Large intestine (tissue), 3 donors: ENCODE measurements at regions not wholly inside any gene's neighbourhood (a gene's known extent, or its start where the extent isn't known, plus 50 kb on each side); places are given as distances from the start of the nearest gene placed in this dataset.

Source experiments
- DNase-seq, 2 donors: peaks; one replicate each; pipeline versions ENCODE4 v3.0.0 to v3.0.0-alpha.2; 2013
- H3K27ac ChIP-seq: one replicate; pipeline ENCODE4 v1.5.1; 2013; ENCODE audit warnings: low read length
- H3K27me3 ChIP-seq: 2 replicates; pipeline ENCODE4 v1.6.1; 2013; ENCODE audit warnings: low read length; ENCODE audit not compliant: control insufficient read depth, insufficient read depth
- H3K36me3 ChIP-seq: 2 replicates; pipeline ENCODE4 v1.6.1; 2013; ENCODE audit warnings: low read length; ENCODE audit not compliant: control insufficient read depth, insufficient read depth
- H3K4me1 ChIP-seq: one replicate; pipeline ENCODE4 v1.6.1; 2013; ENCODE audit warnings: low read length; ENCODE audit not compliant: control insufficient read depth, insufficient read depth
- H3K4me3 ChIP-seq: one replicate; pipeline ENCODE4 v1.5.1; 2013; ENCODE audit warnings: low read length
- H3K9me3 ChIP-seq: one replicate; pipeline ENCODE4 v1.6.1; 2013; ENCODE audit warnings: mild to moderate bottlenecking, low read depth, low read length, moderate library complexity; ENCODE audit not compliant: control insufficient read depth
- WGBS: methylation state at CpG from one replicate; pipeline ENCODE4 v1.1.5; 2013; ENCODE audit warnings: low lambda C conversion rate; ENCODE audit not compliant: insufficient coverage; 5-methylcytosine and 5-hydroxymethylcytosine counted together

- Histone ChIP-seq H3K36me3 (no peaks in the 10 kb centered on the region), H3K27me3 (peaks cover 15% of the 10 kb centered on the region), H3K4me3 (no peak overlapping the region), H3K27ac (no peak overlapping the region), H3K9me3 (no peaks in the 10 kb centered on the region), H3K4me1 (no peaks in the 10 kb centered on the region)
- DNase-seq: no peak
- WGBS: 67% methylated on average over 6 of the region's 23 CpGs
Observed at GRCh38 chr16:86783636-86784626, 205.6 kb downstream of the FOXL1 start.

GRCh38 chr16:86786338-86786737 lies 208.0 kb downstream of the FOXL1 start:
- Histone ChIP-seq H3K4me3 (no peak overlapping the region), H3K36me3 (no peaks in the 10 kb centered on the region), H3K9me3 (no peaks in the 10 kb centered on the region), H3K4me1 (no peaks in the 10 kb centered on the region), H3K27ac (no peak overlapping the region), H3K27me3 (peaks cover 34% of the 10 kb centered on the region)
- DNase-seq: no peak
- WGBS: no CpG with 5 or more reads among the region's 4 CpGs

- H3K36me3 ChIP-seq: no peaks in the 10 kb centered on the region
- H3K27me3 ChIP-seq: peaks cover 40% of the 10 kb centered on the region
- no CpG with 5 or more reads among the region's 1 CpG for WGBS
- H3K4me3 ChIP-seq: no peak overlapping the region
- H3K9me3 ChIP-seq: no peaks in the 10 kb centered on the region
- DNase-seq: no peak
- H3K4me1 ChIP-seq: no peaks in the 10 kb centered on the region
- H3K27ac ChIP-seq: no peak overlapping the region
Observed at GRCh38 chr16:86786994-86787393, 208.6 kb downstream of the FOXL1 start.

- 75% methylated on average over 2 of the region's 5 CpGs for WGBS
- H3K36me3 ChIP-seq: no peaks in the 10 kb centered on the region
- H3K4me3 ChIP-seq: no peak overlapping the region
- no peaks in the 10 kb centered on the region for H3K4me1 ChIP-seq
- H3K27ac ChIP-seq: no peak overlapping the region
- no peak for DNase-seq
- no peaks in the 10 kb centered on the region for H3K9me3 ChIP-seq
- peaks cover 41% of the 10 kb centered on the region for H3K27me3 ChIP-seq
Observed at GRCh38 chr16:86787538-86787937, 209.2 kb downstream of the FOXL1 start.

GRCh38 chr16:86789621-86790051 lies 211.3 kb downstream of the FOXL1 start:
- no peak for DNase-seq
- H3K4me3 ChIP-seq: no peak overlapping the region
- H3K36me3 ChIP-seq: no peaks in the 10 kb centered on the region
- H3K4me1 ChIP-seq: no peaks in the 10 kb centered on the region
- H3K9me3 ChIP-seq: no peaks in the 10 kb centered on the region
- WGBS: no CpG with 5 or more reads among the region's 13 CpGs
- H3K27me3 ChIP-seq: peaks cover 53% of the 10 kb centered on the region
- H3K27ac ChIP-seq: no peak overlapping the region

- peaks cover 51% of the 10 kb centered on the region for H3K27me3 ChIP-seq
- WGBS: 8% methylated on average over 2 of the region's 20 CpGs
- DNase-seq: no peak
Observed at GRCh38 chr16:86791287-86792035, 213.1 kb downstream of the FOXL1 start.

GRCh38 chr16:86794216-86794864 lies 216.0 kb downstream of the FOXL1 start:
- no peaks in the 10 kb centered on the region for H3K36me3 ChIP-seq
- 86% methylated on average over 4 of the region's 15 CpGs for WGBS
- DNase-seq: no peak
- no peaks in the 10 kb centered on the region for H3K9me3 ChIP-seq
- no peak overlapping the region for H3K27ac ChIP-seq
- peaks cover 44% of the 10 kb centered on the region for H3K27me3 ChIP-seq
- no peaks in the 10 kb centered on the region for H3K4me1 ChIP-seq
- no peak overlapping the region for H3K4me3 ChIP-seq

More at GRCh38 chr16:86791287-86792035, 213.1 kb downstream of the FOXL1 start:
- Histone ChIP-seq H3K9me3 (no peaks in the 10 kb centered on the region), H3K4me3 (no peak overlapping the region), H3K27ac (no peak overlapping the region), H3K36me3 (no peaks in the 10 kb centered on the region), H3K4me1 (no peaks in the 10 kb centered on the region)

- WGBS: 83% methylated on average over 2 of the region's 4 CpGs
Observed at GRCh38 chr16:86797700-86798099, 219.4 kb downstream of the FOXL1 start.

GRCh38 chr16:86798247-86799041 lies 220.1 kb downstream of the FOXL1 start:
- Histone ChIP-seq H3K27me3 (peaks cover 22% of the 10 kb centered on the region), H3K4me3 (no peak overlapping the region), H3K27ac (no peak overlapping the region), H3K9me3 (no peaks in the 10 kb centered on the region), H3K36me3 (no peaks in the 10 kb centered on the region), H3K4me1 (no peaks in the 10 kb centered on the region)
- no peak for DNase-seq
- no CpG with 5 or more reads among the region's 4 CpGs for WGBS

More at GRCh38 chr16:86797700-86798099, 219.4 kb downstream of the FOXL1 start:
- no peak for DNase-seq
- Histone ChIP-seq H3K27me3 (peaks cover 29% of the 10 kb centered on the region), H3K36me3 (no peaks in the 10 kb centered on the region), H3K27ac (no peak overlapping the region), H3K9me3 (no peaks in the 10 kb centered on the region), H3K4me3 (no peak overlapping the region), H3K4me1 (no peaks in the 10 kb centered on the region)
